Activated CD4-positive, CD25-positive, alpha-beta regulatory T cell treated with anti-CD3 and anti-CD28 coated beads, Interleukin-2, amount 50 U/mL, for 72 hours (primary cell): ENCODE measurements at regions not wholly inside any gene's neighbourhood (a gene's known extent, or its start where the extent isn't known, plus 50 kb on each side); places are given as distances from the start of the nearest gene placed in this dataset.

Source experiments
- DNase-seq: peaks from one replicate; pipeline ENCODE4 v3.0.0; 2021

DNA sequence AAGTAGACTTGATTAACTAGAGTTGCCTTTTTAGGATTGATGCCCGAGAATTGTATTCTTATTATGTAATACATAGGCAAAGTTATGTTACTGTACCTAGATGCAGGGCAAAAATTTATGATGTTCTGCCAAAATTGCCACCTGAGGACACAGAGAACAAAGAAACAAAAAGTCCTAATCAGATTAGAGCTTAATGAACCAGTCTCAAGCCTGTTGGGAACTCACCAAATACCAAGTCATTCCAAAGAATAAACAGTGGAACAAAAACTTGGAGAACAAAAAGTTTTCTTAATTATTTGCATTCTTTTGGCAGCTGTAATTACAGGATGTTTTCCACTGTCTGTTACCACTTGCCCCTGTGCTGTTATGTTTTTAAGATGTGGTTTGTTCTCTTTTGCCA, 154.7 kb upstream of the SGK1 start:
- no peak for DNase-seq

GRCh38 chr6:134472046-134472445, 154.1 kb upstream of the SGK1 start:
- DNase-seq = no peak

DNA sequence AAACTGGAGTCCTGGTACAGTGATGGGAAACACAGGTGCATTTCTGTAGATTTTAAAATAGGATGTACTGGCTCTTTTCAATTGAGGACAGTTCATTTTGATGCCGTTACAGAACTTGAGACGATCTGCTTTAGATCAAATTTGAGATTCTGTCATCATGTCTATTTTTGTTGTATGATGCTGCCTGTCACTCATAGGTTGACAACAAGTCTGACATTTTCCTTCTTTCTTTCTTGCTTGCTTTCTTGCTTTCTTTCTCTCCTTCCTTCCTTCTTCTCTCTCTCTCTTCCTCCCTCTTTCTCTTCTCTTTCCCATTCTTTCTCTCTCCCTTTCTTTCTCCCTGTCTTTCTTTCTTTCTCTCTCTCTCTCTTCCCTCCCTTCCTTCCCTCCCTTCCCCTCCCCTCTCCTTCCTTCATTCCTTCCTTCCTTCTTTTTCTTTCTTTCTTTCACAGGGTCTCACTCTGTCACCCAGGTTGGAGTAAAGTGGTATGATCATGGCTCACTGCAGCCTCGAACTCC, 152.6 kb upstream of the SGK1 start:
- no peak for DNase-seq

GRCh38 chr6:134469702-134470456, 152.0 kb upstream of the SGK1 start:
- DNase-seq = no peak

DNA sequence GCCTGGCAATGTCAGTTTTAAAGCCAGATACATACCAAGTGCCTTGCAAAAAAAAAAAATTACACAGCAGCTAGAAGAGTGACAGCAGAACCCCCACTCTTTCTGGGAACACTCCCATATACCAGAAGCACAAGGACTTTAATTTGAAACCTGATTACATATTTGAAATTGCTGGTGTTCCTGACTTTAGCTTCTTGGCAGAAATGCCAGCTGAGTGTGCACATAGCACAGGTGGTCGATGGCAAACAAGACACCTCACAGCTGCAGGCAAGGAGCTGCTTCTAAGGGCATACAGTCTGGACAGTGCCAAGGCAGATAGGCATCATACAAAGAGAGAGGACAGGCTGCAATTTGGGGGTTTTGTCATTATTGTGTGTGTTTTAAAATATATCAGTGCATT, 150.7 kb upstream of the SGK1 start:
- DNase-seq = no peak

GRCh38 chr6:134467620-134468019, 149.7 kb upstream of the SGK1 start:
- DNase-seq = no peak

DNA sequence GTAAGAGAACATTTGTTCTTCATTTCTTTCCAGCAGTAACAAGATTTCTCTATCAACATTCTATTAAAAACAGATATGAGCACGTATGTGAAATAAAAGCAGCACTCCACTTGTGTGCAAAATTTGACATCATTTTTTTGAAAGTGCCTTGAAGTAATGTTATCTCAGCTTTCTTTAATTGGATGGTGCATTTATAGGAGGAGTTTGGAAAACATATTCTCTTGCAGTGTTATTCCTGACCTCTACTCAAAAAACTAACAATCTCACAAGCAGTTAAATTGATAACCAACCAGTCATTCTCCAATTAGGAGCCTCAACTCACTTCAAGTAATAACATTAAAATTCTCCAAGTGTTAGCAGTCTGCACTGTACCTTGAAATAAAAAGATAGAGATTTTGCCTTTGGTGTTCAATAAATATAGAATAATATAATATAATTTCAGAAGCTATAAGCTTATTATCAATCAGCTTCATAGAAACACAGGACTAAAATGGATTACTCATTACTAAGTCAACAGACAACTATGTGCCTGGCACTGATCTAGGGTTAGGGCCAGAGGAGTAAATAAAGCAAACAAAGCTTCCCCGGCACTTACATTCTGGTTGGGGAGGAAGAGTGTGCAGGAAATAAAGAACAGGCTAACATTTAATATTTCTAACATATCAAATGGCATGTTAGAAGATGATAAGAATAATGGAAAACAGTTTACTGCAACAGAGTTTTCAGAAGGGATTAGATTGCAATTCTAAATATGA, 149.0 kb upstream of the SGK1 start:
- DNase-seq = no peak

GRCh38 chr6:134464690-134465411, 146.9 kb upstream of the SGK1 start:
- no peak for DNase-seq

DNA sequence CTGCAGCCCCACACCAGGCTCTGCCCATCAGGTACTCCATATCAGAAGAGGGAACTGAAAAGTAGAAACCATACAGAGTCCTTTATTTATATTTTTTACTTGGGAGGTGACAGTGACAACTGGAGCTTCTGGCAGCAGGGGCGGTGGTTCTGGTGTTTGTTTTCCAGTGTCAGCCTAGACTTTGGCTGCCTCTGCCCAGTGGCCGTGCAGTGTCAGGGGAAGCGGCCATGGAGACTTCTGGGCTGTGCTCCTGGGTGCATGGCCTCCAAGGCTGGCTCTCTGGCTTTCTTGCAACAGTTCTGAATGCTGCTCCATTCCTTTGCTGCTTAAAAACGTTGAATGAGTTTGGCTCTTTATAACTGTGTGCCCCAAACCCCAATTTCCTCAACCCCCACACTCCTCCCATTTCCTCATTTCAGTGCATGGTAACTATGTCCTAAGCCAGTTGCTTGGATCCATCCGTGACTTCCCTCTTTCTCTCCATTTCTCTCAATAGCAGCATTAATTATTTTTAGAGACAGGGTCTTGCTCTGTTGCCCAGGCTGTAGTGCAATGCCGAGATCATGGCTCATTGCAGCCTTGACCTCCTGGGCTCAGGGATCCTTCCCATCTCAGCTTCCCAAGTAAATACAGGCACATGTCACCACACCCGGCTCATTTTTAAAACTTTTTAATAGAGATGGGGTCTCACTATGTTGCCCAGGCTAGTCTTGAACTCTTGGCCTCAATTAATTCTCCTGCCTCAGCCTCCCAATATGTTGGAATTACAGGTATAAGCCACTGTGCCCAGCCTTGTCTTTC, 141.1 kb upstream of the SGK1 start:
- DNase-seq = no peak

GRCh38 chr6:134457941-134458340, 140.0 kb upstream of the SGK1 start:
- DNase-seq = no peak

GRCh38 chr6:134456226-134456625, 138.3 kb upstream of the SGK1 start:
- no peak for DNase-seq

DNA sequence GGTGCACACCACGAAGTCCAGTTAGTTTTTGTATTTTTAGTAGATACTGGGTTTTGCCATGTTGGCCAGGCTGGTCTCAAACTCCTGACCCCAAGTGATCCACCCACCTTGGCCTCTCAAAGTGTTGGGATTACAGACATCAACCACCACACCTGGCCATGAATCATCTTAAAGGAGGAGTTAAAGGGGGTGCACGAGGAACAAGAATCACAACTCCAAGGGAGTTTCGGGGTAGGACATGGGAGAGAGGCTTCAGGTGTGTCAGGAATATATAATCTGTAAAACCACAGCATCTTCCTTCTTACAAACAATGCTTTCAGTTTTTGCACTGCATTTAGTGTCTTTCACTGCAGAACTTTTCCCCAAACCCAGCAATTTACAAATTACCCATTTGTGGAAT, 137.4 kb upstream of the SGK1 start:
- no peak for DNase-seq

DNA sequence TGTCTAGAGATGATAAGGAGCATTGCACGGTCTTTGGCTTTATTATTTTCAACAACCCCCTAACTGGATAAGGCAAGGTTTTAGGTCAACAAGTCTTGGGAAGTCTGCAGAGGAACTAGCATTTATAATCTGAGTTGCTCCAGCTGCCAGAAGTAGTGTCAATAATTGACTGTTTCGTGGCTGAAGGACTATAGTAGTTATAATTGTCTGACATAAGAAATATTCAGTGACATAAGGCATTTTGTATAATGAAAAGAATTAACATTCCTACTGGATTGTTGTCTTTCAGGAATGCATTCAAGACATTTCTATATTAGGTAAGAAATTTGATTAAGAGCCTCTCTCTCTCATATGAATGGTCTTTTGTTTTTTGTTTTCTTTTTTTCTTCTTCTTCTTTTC, 136.9 kb upstream of the SGK1 start:
- no peak for DNase-seq

DNA sequence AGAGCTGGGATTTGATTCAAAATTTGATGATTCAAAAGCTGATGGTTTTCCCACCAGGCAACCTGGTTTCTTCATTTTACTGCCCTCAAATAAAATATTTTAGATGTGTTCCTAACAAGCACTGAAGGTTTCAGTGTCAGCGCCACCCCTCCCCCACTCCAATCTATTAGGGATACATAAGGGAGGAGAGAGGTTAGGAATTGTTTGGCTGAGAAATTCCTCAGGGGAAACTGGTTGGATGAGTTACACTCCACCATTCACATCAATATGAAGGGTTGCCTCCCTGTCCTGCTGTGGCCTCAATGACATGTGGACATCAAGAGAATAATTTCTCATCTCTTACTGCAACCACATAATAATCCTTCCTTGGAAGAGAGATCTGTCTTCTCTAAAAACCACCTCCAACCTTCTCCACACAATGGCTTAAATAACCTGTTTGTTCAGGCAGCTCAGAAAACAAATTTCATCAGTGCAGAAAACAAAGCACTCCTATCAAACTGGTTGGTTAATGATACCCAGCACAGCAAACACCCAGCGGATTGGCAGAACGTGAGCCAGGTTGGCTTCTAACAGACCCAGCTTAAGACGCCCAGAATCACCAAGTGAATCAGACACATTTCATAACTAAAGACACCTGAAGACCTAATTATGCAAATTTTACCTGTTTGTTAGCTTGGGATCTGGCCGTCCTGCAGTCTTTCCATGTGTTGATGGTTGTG, 136.0 kb upstream of the SGK1 start:
- DNase-seq = no peak

GRCh38 chr6:134452906-134453305, 135.0 kb upstream of the SGK1 start:
- DNase-seq = no peak

- DNase-seq = no peak
These were observed 133.6 kb upstream of the SGK1 start for GRCh38 chr6:134451529-134451928.

GRCh38 chr6:134449781-134450180, 131.9 kb upstream of the SGK1 start:
- no peak for DNase-seq

- no peak for DNase-seq
These were observed 131.1 kb upstream of the SGK1 start for GRCh38 chr6:134449004-134449403.

- no peak for DNase-seq
These were observed 130.0 kb upstream of the SGK1 start for GRCh38 chr6:134447883-134448387.

- DNase-seq = no peak
These were observed 129.5 kb upstream of the SGK1 start for GRCh38 chr6:134447423-134447822.

GRCh38 chr6:134446896-134447295, 129.0 kb upstream of the SGK1 start:
- no peak for DNase-seq
